DND-41 (cell line): ENCODE measurements at regions not wholly inside any gene's neighbourhood (a gene's known extent, or its start where the extent isn't known, plus 50 kb on each side); places are given as distances from the start of the nearest gene placed in this dataset.

ENCODE experiments used
- ATAC-seq: fragments of 200-7000 bp; cut with Tn5 transposase; 3 replicates; pipeline ENCODE4 v1.9.1; 2021; ENCODE audit warnings: low read depth; ENCODE audit not compliant: insufficient read depth
- DNase-seq: peaks from one replicate; pipeline ENCODE4 v3.0.0-alpha.2; 2020
- H2AFZ ChIP-seq: 2 replicates; pipeline ENCODE4 v1.6.0; 2012; ENCODE audit warnings: low read depth, low read length
- H3K27ac ChIP-seq: 2 replicates; pipeline ENCODE4 v1.5.1; 2012; ENCODE audit warnings: low read length, inconsistent platforms
- H3K27me3 ChIP-seq: fragments of 200-600 bp; sonication (generic); 2 replicates; pipeline ENCODE4 v1.6.0; 2012; ENCODE audit warnings: low read length, mild to moderate bottlenecking, inconsistent platforms; ENCODE audit not compliant: insufficient read depth, poor library complexity
- H3K36me3 ChIP-seq: 2 replicates; pipeline ENCODE4 v1.5.1; 2012; ENCODE audit warnings: low read length, inconsistent platforms; ENCODE audit not compliant: insufficient read depth
- H3K4me1 ChIP-seq: 2 replicates; pipeline ENCODE4 v1.5.1; 2012; ENCODE audit warnings: mild to moderate bottlenecking, low read length; ENCODE audit not compliant: insufficient read depth
- H3K4me2 ChIP-seq: 2 replicates; pipeline ENCODE4 v1.6.0; 2012; ENCODE audit warnings: mild to moderate bottlenecking, moderate library complexity, low read length, inconsistent platforms; ENCODE audit not compliant: insufficient read depth
- H3K4me3 ChIP-seq, 2 experiments: fragments of 200-600 bp in 1 of 2; shearing (Covaris generic) in 1 of 2; 2 replicates each; pipeline ENCODE4 v1.5.1; 2012 to 2016; ENCODE audit warnings: inconsistent platforms in 2 of 2, low read length in 2 of 2, mild to moderate bottlenecking in 2 of 2, low read depth in 1 of 2, moderate library complexity in 1 of 2
- H3K79me2 ChIP-seq: 2 replicates; pipeline ENCODE4 v1.6.0; 2012; ENCODE audit warnings: low read length, inconsistent platforms; ENCODE audit not compliant: insufficient read depth
- H3K9ac ChIP-seq: 2 replicates; pipeline ENCODE4 v1.6.0; 2012; ENCODE audit warnings: low read depth, mild to moderate bottlenecking, inconsistent platforms, low read length, moderate library complexity
- H3K9me3 ChIP-seq: 2 replicates; pipeline ENCODE4 v1.5.1; 2012; ENCODE audit warnings: low read length, moderate library complexity, mild to moderate bottlenecking, inconsistent platforms; ENCODE audit not compliant: insufficient read depth, severe bottlenecking
- H4K20me1 ChIP-seq: 2 replicates; pipeline ENCODE4 v1.6.0; 2012; ENCODE audit warnings: low read length; ENCODE audit not compliant: insufficient read depth
- CTCF ChIP-seq: IDR thresholded peaks from 2 replicates; pipeline ENCODE4 v1.5.1; 2012; ENCODE audit warnings: borderline replicate concordance, low read length, moderate library complexity, mild to moderate bottlenecking; ENCODE audit not compliant: poor library complexity, severe bottlenecking; ENCODE audit errors: extremely low read depth
- EZH2 ChIP-seq: IDR thresholded peaks from 3 replicates; pipeline ENCODE4 v1.6.1; 2012; ENCODE audit warnings: borderline replicate concordance, low read depth, mild to moderate bottlenecking, moderate library complexity, low read length, inconsistent platforms; ENCODE audit not compliant: severe bottlenecking

DNA sequence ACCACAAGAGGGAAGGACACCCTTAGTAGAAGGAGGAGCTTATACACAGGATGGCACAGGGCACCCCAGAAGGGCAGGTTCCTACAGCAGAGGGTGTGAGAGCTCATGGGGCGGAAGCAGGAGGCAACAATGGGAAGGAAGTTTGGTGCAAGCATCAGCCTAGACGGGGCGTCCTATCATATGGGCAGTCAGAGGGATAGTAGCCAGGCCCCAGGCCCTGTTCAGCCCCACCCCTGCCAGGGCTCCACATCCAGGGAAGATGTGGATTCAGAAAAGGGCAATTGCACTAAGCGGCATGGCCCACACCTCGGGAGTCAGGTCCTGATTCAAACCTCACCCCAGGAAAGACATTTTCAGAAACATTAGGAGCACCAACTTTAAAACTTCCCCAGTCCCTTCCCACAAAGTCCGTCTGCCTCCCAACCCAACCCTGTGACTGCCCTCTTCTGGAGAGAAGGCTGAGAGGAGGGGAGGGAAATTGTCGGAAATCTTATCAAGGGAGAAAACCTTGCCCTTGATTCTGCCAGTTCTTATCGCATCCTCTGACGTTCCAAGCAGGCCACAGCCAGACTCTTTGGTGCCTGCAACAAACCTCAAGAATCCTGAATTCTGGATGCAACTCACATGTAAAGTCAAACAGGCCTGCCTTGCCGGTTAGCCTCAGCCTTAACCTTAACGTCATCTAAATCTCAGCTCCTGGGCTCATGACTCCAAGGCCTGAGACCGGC lies 198.8 kb upstream of the CDH5 start:
- H4K20me1 ChIP-seq: no peaks in the 10 kb centered on the region
- ATAC-seq (no peak), DNase-seq (no peak)

GRCh38 chr16:66166490-66166889 lies 200.0 kb upstream of the CDH5 start:
- TF ChIP-seq EZH2 (no peak), CTCF (no peak)
- H3K9me3 ChIP-seq: no peaks in the 10 kb centered on the region
- H3K4me3 ChIP-seq: no peak overlapping the region
- DNase-seq: no peak
- no peaks in the 10 kb centered on the region for H3K27me3 ChIP-seq
- no peak for ATAC-seq
- H3K4me2 ChIP-seq: no peak overlapping the region
- H3K9ac ChIP-seq: no peak overlapping the region
- H2AFZ ChIP-seq: no peak overlapping the region
- H3K4me1 ChIP-seq: no peaks in the 10 kb centered on the region
- no peak overlapping the region for H3K27ac ChIP-seq
- H3K79me2 ChIP-seq: no peaks in the 10 kb centered on the region
- no peaks in the 10 kb centered on the region for H4K20me1 ChIP-seq
- no peaks in the 10 kb centered on the region for H3K36me3 ChIP-seq

More for the DNA sequence above, 198.8 kb upstream of the CDH5 start:
- no peaks in the 10 kb centered on the region for H3K27me3 ChIP-seq
- no peaks in the 10 kb centered on the region for H3K4me1 ChIP-seq
- H3K9me3 ChIP-seq: no peaks in the 10 kb centered on the region
- H3K36me3 ChIP-seq: no peaks in the 10 kb centered on the region
- H2AFZ ChIP-seq: no peak overlapping the region
- no peak overlapping the region for H3K4me2 ChIP-seq
- no peaks in the 10 kb centered on the region for H3K79me2 ChIP-seq
- no peak overlapping the region for H3K27ac ChIP-seq
- TF ChIP-seq EZH2: no peak
- TF ChIP-seq CTCF: no peak
- no peak overlapping the region for H3K9ac ChIP-seq
- no peak overlapping the region for H3K4me3 ChIP-seq

DNA sequence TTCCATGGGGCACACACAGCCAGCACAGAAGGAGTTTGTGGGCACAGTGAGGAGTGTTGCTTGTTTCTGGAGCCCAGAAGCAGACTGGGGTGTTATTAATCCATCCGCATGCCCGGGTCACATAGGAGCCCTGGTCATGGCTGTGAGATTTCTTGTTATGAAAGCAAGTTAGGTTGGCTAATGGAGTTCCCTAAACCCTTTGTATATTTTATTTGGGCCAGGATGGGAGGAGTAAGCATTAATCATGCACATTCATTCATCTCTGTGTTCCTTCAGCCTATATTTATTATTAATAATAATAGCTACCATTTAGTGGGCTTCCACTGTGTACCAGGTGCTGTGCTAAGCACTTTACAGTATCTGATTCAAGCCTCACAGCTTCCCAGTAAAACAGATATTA lies 200.6 kb upstream of the CDH5 start:
- no peak for DNase-seq
- no peak overlapping the region for H2AFZ ChIP-seq
- TF ChIP-seq EZH2: no peak
- no peak for TF ChIP-seq CTCF
- no peaks in the 10 kb centered on the region for H4K20me1 ChIP-seq
- H3K4me1 ChIP-seq: no peaks in the 10 kb centered on the region
- H3K9me3 ChIP-seq: no peaks in the 10 kb centered on the region
- H3K4me3 ChIP-seq: no peak overlapping the region
- H3K79me2 ChIP-seq: no peaks in the 10 kb centered on the region
- H3K36me3 ChIP-seq: no peaks in the 10 kb centered on the region
- no peak for ATAC-seq
- H3K27ac ChIP-seq: no peak overlapping the region
- no peak overlapping the region for H3K9ac ChIP-seq
- H3K27me3 ChIP-seq: no peaks in the 10 kb centered on the region
- no peak overlapping the region for H3K4me2 ChIP-seq
